ENCODE measurements at regions not wholly inside any gene's neighbourhood (a gene's known extent, or its start where the extent isn't known, plus 50 kb on each side); places are given as distances from the start of the nearest gene placed in this dataset.
"Not testable (repeated sequence)": the region's sequence is repeated elsewhere in the genome, so short reads cannot be mapped to it uniquely, and the experiment has no call there.

DNA sequence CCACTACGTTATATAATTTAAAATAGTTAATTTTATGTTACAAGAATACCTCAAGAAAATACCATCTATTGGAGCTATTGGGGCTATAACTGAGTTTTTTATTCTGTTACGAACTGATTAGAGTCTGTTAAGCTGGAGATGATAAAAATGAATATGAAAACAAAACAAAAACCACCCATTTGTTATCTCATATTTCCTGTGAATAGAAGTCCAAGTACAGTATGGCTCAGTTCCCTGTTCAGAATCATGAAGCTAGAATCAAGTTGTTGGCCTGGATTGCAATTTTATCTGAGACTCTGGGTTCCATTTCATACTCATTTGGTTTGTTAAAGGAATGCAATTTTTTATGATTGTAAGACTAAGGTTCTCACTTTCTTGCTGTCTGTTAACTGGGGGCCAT, 319.1 kb upstream of the PCDH18 start:
- peaks cover 0 to 2% (median 0%) of the 10 kb centered on the region in 4 donors for H3K27me3 ChIP-seq (ENCODE audit: control insufficient read depth in 4 of 4, insufficient read depth in 4 of 4, low read length in 3 of 4)
- DNase-seq (ENCODE audit: low spot score), result no peak
- no peaks in the 10 kb centered on the region for H3K4me1 ChIP-seq (ENCODE audit: control insufficient read depth in 4 of 4, insufficient read depth in 4 of 4, low read length in 3 of 4)
- H3K36me3 ChIP-seq (ENCODE audit: control insufficient read depth in 4 of 4, insufficient read depth in 3 of 4, low read depth in 1 of 4, low read length in 3 of 4), result no peaks in the 10 kb centered on the region
- H3K9ac ChIP-seq (ENCODE audit: low read depth in 1 of 2, low read length in 2 of 2), result no peak overlapping the region
- no peak for TF ChIP-seq HNF4A (conservative IDR thresholded peaks at IDR 0.05)
- no peaks in the 10 kb centered on the region for H3K9me3 ChIP-seq (ENCODE audit: control insufficient read depth in 4 of 4, low read length in 3 of 4)
- no peak overlapping the region for H3K27ac ChIP-seq (ENCODE audit: low read depth in 1 of 2, low read length in 2 of 2)
- WGBS, result 60% methylated on average over 2 of the region's 2 CpGs
- no peak overlapping the region for H3K4me3 ChIP-seq (ENCODE audit: low read depth in 1 of 3, low read length in 3 of 3)

DNA sequence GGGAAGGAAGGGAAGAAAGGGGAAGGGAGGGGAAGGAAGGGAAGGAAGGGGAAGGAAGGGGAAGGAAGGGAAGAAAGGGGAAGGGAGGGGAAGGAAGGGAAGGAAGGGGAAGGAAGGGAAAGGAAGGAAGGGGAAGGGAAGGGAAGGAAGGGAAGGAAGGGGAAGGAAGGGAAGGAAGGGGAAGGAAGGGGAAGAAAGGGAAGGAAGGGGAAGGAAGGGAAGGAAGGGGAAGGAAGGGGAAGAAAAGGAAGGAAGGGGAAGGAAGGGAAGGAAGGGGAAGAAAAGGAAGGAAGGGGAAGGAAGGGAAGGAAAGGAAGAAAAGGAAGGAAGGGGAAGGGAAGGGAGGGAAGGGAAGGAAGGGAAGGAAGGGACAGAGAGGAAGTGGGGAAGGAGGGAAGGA, 295.7 kb upstream of the PCDH18 start:
- H3K27ac ChIP-seq (ENCODE audit: low read depth in 1 of 2, low read length in 2 of 2); H3K4me1 ChIP-seq (ENCODE audit: control insufficient read depth in 4 of 4, insufficient read depth in 4 of 4, low read length in 3 of 4); H3K4me3 ChIP-seq (ENCODE audit: low read depth in 1 of 3, low read length in 3 of 3); H3K36me3 ChIP-seq (ENCODE audit: control insufficient read depth in 4 of 4, insufficient read depth in 3 of 4, low read depth in 1 of 4, low read length in 3 of 4); DNase-seq (ENCODE audit: low spot score); H3K9ac ChIP-seq (ENCODE audit: low read depth in 1 of 2, low read length in 2 of 2); H3K27me3 ChIP-seq (ENCODE audit: control insufficient read depth in 4 of 4, insufficient read depth in 4 of 4, low read length in 3 of 4); H3K9me3 ChIP-seq (ENCODE audit: control insufficient read depth in 4 of 4, low read length in 3 of 4): not testable (repeated sequence)

DNA sequence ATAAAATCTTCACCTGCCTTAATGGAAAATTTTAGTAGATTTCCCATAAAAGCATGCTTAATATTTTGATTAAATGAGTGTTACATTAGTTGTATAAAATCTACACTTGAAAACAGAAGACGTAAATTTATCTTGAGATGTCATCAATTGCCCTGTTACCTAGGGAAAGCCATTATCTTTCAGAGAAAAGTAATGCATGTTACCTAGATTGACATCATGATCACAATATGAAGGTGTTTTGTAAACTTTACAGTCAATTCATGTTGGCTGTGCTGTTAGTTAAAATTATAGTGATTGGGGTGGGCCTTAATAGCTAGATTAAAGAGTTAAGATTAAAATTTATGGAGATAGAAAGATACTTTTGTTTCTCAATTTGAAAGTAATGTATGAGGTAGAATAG, 293.2 kb upstream of the PCDH18 start:
- no peaks in the 10 kb centered on the region for H3K36me3 ChIP-seq (ENCODE audit: control insufficient read depth in 4 of 4, insufficient read depth in 3 of 4, low read depth in 1 of 4, low read length in 3 of 4)
- DNase-seq (ENCODE audit: low spot score), result no peak
- TF ChIP-seq TAF1 (conservative IDR thresholded peaks at IDR 0.05) (no peak), YY1 (IDR thresholded peaks at IDR 0.05) (no peak), FOXA1 (IDR thresholded peaks at IDR 0.05) (no peak), EGR1 (IDR thresholded peaks at IDR 0.05; ENCODE audit: low read depth in 2 of 2) (no peak), GABPA (IDR thresholded peaks at IDR 0.05 in 1 of 2, conservative IDR thresholded peaks at IDR 0.05 in 1 of 2) (no peak), HNF4G (IDR thresholded peaks at IDR 0.05) (no peak), RXRA (IDR thresholded peaks at IDR 0.05) (no peak)
- TF ChIP-seq, protein P1, sequence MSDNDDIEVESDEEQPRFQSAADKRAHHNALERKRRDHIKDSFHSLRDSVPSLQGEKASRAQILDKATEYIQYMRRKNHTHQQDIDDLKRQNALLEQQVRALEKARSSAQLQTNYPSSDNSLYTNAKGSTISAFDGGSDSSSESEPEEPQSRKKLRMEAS (IDR thresholded peaks at IDR 0.05), result no peak
- WGBS, result 93% methylated on average over 1 of the region's 1 CpG
- peaks cover 0 to under 1% (median 0%) of the 10 kb centered on the region in 4 donors for H3K9me3 ChIP-seq (ENCODE audit: control insufficient read depth in 4 of 4, low read length in 3 of 4)
- no peaks in the 10 kb centered on the region for H3K27me3 ChIP-seq (ENCODE audit: control insufficient read depth in 4 of 4, insufficient read depth in 4 of 4, low read length in 3 of 4)
- no peak overlapping the region for H3K4me3 ChIP-seq (ENCODE audit: low read depth in 1 of 3, low read length in 3 of 3)
- H3K4me1 ChIP-seq (ENCODE audit: control insufficient read depth in 4 of 4, insufficient read depth in 4 of 4, low read length in 3 of 4), result no peaks in the 10 kb centered on the region
- no peak overlapping the region for H3K9ac ChIP-seq (ENCODE audit: low read depth in 1 of 2, low read length in 2 of 2)
- H3K27ac ChIP-seq (ENCODE audit: low read depth in 1 of 2, low read length in 2 of 2), result no peak overlapping the region

DNA sequence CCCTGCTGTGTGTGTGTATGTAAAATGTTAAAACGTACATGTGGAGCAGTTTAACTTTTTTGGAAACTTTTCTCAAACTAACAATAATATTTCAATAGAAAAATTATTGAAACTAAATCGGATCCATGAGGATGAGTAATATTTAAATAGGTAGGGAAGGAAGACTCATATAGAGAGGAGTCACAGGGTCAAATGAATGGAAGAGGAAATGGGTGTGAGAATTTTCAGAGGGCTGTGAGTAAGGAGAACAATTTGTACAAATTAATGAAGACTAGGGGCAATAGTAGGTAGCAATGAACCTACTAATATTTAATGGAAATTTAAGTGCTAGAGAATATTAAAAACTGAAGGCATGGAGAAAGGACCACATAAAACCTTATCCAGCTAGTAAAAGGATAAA, 290.7 kb upstream of the PCDH18 start:
- WGBS, result 71% methylated on average over 2 of the region's 2 CpGs
- H3K9ac ChIP-seq (ENCODE audit: low read depth in 1 of 2, low read length in 2 of 2), result no peak overlapping the region
- no peak for DNase-seq (ENCODE audit: low spot score)

More for the DNA sequence above, 290.7 kb upstream of the PCDH18 start:
- Histone ChIP-seq H3K4me3 (ENCODE audit: low read depth in 1 of 3, low read length in 3 of 3) (no peak overlapping the region), H3K36me3 (ENCODE audit: control insufficient read depth in 4 of 4, insufficient read depth in 3 of 4, low read depth in 1 of 4, low read length in 3 of 4) (no peaks in the 10 kb centered on the region), H3K4me1 (ENCODE audit: control insufficient read depth in 4 of 4, insufficient read depth in 4 of 4, low read length in 3 of 4) (no peaks in the 10 kb centered on the region), H3K27me3 (ENCODE audit: control insufficient read depth in 4 of 4, insufficient read depth in 4 of 4, low read length in 3 of 4) (no peaks in the 10 kb centered on the region), H3K27ac (ENCODE audit: low read depth in 1 of 2, low read length in 2 of 2) (no peak overlapping the region), H3K9me3 (ENCODE audit: control insufficient read depth in 4 of 4, low read length in 3 of 4) (no peaks in the 10 kb centered on the region)
- no peak for TF ChIP-seq GABPA (IDR thresholded peaks at IDR 0.05 in 1 of 2, conservative IDR thresholded peaks at IDR 0.05 in 1 of 2)
- TF ChIP-seq, protein P2, sequence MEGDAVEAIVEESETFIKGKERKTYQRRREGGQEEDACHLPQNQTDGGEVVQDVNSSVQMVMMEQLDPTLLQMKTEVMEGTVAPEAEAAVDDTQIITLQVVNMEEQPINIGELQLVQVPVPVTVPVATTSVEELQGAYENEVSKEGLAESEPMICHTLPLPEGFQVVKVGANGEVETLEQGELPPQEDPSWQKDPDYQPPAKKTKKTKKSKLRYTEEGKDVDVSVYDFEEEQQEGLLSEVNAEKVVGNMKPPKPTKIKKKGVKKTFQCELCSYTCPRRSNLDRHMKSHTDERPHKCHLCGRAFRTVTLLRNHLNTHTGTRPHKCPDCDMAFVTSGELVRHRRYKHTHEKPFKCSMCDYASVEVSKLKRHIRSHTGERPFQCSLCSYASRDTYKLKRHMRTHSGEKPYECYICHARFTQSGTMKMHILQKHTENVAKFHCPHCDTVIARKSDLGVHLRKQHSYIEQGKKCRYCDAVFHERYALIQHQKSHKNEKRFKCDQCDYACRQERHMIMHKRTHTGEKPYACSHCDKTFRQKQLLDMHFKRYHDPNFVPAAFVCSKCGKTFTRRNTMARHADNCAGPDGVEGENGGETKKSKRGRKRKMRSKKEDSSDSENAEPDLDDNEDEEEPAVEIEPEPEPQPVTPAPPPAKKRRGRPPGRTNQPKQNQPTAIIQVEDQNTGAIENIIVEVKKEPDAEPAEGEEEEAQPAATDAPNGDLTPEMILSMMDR (IDR thresholded peaks at IDR 0.05; ENCODE audit: low read depth, low read length, missing input control), result no peak
- TF ChIP-seq, protein P1 (IDR thresholded peaks at IDR 0.05), result no peak
- no peak for TF ChIP-seq EGR1 (IDR thresholded peaks at IDR 0.05; ENCODE audit: low read depth in 2 of 2)
- TF ChIP-seq, protein P3, sequence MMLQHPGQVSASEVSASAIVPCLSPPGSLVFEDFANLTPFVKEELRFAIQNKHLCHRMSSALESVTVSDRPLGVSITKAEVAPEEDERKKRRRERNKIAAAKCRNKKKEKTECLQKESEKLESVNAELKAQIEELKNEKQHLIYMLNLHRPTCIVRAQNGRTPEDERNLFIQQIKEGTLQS (IDR thresholded peaks at IDR 0.05), result no peak
- no peak for TF ChIP-seq YY1 (IDR thresholded peaks at IDR 0.05)
- TF ChIP-seq FOXA2 (IDR thresholded peaks at IDR 0.05), result no peak

Data from liver (tissue), 8 donors.